ENCODE measurements at regions not wholly inside any gene's neighbourhood (a gene's known extent, or its start where the extent isn't known, plus 50 kb on each side); places are given as distances from the start of the nearest gene placed in this dataset.

DNA sequence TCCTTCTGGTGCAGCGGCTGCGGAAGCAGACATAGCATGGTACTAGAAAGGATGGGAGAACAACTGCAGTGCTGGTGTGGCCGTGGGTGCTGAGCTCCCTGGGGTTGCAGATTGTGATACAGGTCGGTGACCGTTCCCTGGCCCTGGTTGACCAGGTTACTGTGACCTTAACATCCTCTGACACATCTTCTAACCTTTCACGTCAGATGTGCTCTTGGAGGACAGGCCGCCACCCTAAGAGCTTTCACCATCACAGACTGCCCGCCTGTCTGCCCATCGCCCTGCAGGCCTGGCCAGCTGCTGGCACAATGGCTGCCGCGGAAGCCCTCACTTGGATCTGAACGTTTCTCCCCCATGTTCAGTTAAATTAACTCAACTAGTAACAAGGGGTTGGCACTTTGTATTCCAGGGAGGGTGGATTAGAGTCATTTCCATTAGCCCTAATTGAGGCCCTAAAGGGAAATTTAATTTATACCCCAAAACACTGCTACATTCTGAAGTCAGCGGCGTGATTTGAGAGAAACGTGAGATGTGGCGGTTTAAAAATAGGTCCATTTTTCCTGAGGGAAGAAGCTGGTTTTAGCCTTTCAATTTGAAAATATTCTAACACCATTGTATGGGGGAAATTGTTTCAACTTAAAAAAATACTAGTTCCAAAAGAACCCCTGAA is 443.9 kb upstream of the CDH4 start:
- TF ChIP-seq CTCF (conservative IDR thresholded peaks at IDR 0.05), result no peak
- Histone ChIP-seq H3K36me3 (ENCODE audit: control insufficient read depth, insufficient read depth, low read length) (no peaks in the 10 kb centered on the region), H3K9ac (ENCODE audit: extremely low read depth, low read length, poor library complexity, severe bottlenecking) (no peak overlapping the region), H3K4me3 (ENCODE audit: low read length) (no peak overlapping the region), H3K9me3 (ENCODE audit: control insufficient read depth, low read length) (no peaks in the 10 kb centered on the region), H3K27ac (ENCODE audit: low read depth, low read length) (no peak overlapping the region), H3K27me3 (ENCODE audit: control insufficient read depth, insufficient read depth, low read length, poor library complexity, severe bottlenecking) (no peaks in the 10 kb centered on the region), H3K4me1 (ENCODE audit: control insufficient read depth, insufficient read depth, low read length) (no peaks in the 10 kb centered on the region)
- DNase-seq, result no peak
- H3K36me3 Mint-ChIP-seq (ENCODE audit: low read depth), result no peaks in the 10 kb centered on the region
- H3K27me3 Mint-ChIP-seq (ENCODE audit: insufficient read depth), result peaks cover 2% of the 10 kb centered on the region
- H3K4me3 Mint-ChIP-seq, result no peak overlapping the region
- H3K4me1 Mint-ChIP-seq, result peaks cover 14% of the 10 kb centered on the region
- H3K27ac Mint-ChIP-seq, result no peak overlapping the region
- peaks cover 4% of the 10 kb centered on the region for H3K9me3 Mint-ChIP-seq
- 92 to 97% methylated on average over 10 to 16 of the region's 16 CpGs for WGBS, 2 experiments (ENCODE audit: insufficient coverage in 1 of 2, insufficient read length in 1 of 2)

DNA sequence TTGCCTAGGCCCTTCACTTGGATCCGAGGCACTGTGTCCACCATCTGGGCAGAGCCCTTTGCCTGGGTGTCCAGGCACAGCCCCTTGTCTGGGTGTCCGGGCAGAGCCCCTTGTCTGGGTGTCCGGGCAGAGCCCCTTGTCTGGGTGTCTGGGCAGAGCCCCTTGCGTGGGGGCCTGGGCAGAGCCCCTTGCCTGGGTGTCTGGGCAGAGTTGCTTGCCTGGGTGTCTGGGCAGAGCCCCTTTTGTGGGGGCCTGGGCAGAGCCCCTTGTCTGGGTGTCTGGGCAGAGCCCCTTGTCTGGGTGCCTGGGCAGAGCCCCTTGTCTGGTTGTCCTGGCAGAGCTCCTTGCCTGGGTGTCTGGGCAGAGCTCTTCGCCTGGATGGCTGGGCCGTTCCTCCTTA is 443.4 kb upstream of the CDH4 start:
- Histone ChIP-seq H3K4me3 (ENCODE audit: low read length) (no peak overlapping the region), H3K36me3 (ENCODE audit: control insufficient read depth, insufficient read depth, low read length) (no peaks in the 10 kb centered on the region), H3K9ac (ENCODE audit: extremely low read depth, low read length, poor library complexity, severe bottlenecking) (no peak overlapping the region), H3K27me3 (ENCODE audit: control insufficient read depth, insufficient read depth, low read length, poor library complexity, severe bottlenecking) (no peaks in the 10 kb centered on the region), H3K9me3 (ENCODE audit: control insufficient read depth, low read length) (no peaks in the 10 kb centered on the region), H3K4me1 (ENCODE audit: control insufficient read depth, insufficient read depth, low read length) (no peaks in the 10 kb centered on the region), H3K27ac (ENCODE audit: low read depth, low read length) (no peak overlapping the region)
- Mint-ChIP-seq H3K27me3 (ENCODE audit: insufficient read depth) (peaks cover 2% of the 10 kb centered on the region), H3K36me3 (ENCODE audit: low read depth) (no peaks in the 10 kb centered on the region), H3K4me3 (no peak overlapping the region), H3K9me3 (peaks cover 4% of the 10 kb centered on the region), H3K4me1 (peaks cover 14% of the 10 kb centered on the region), H3K27ac (no peak overlapping the region)
- DNase-seq, result no peak
- no peak for TF ChIP-seq CTCF (conservative IDR thresholded peaks at IDR 0.05)
- WGBS, 2 experiments (ENCODE audit: insufficient coverage in 1 of 2, insufficient read length in 1 of 2), result 82 to 100% methylated on average over 2 to 6 of the region's 6 CpGs

DNA sequence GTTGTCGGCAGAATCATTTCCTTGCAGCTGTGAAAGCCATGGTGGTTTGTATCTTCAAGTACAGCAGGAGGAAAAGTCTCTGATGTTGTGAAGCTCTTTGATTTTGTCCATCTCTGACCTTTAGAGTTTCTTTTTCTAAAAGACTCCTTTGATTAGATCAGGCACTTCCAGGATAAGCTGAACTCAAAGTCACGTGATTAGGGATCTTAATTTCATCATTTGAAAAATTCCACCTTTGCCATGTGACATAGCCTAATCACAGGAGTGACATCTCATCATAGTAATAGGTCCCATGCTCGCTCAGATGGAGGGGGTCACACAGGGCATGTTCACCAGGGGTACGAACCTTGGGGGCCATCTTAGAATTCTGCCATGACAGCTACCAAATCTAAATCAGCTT is 441.5 kb upstream of the CDH4 start:
- no peaks in the 10 kb centered on the region for H3K4me1 Mint-ChIP-seq
- no peaks in the 10 kb centered on the region for H3K9me3 ChIP-seq (ENCODE audit: control insufficient read depth, low read length)

More for the DNA sequence above, 441.5 kb upstream of the CDH4 start:
- H3K27me3 Mint-ChIP-seq (ENCODE audit: insufficient read depth), result peaks cover 2% of the 10 kb centered on the region
- Histone ChIP-seq H3K36me3 (ENCODE audit: control insufficient read depth, insufficient read depth, low read length) (no peaks in the 10 kb centered on the region), H3K27ac (ENCODE audit: low read depth, low read length) (no peak overlapping the region), H3K4me3 (ENCODE audit: low read length) (no peak overlapping the region), H3K4me1 (ENCODE audit: control insufficient read depth, insufficient read depth, low read length) (no peaks in the 10 kb centered on the region), H3K9ac (ENCODE audit: extremely low read depth, low read length, poor library complexity, severe bottlenecking) (no peak overlapping the region), H3K27me3 (ENCODE audit: control insufficient read depth, insufficient read depth, low read length, poor library complexity, severe bottlenecking) (no peaks in the 10 kb centered on the region)
- 93 to 100% methylated on average over 3 to 4 of the region's 4 CpGs for WGBS, 2 experiments (ENCODE audit: insufficient coverage in 1 of 2, insufficient read length in 1 of 2)
- H3K27ac Mint-ChIP-seq, result no peak overlapping the region
- H3K4me3 Mint-ChIP-seq, result no peak overlapping the region
- no peaks in the 10 kb centered on the region for H3K36me3 Mint-ChIP-seq (ENCODE audit: low read depth)
- peaks cover 4% of the 10 kb centered on the region for H3K9me3 Mint-ChIP-seq
- no peak for DNase-seq
- TF ChIP-seq CTCF (conservative IDR thresholded peaks at IDR 0.05), result no peak

Data from endodermal cell (in vitro differentiated cells).